CD1c-positive myeloid dendritic cell (primary cell): ENCODE measurements at regions not wholly inside any gene's neighbourhood (a gene's known extent, or its start where the extent isn't known, plus 50 kb on each side); places are given as distances from the start of the nearest gene placed in this dataset.

Experiments
- DNase-seq: peaks from one replicate; pipeline ENCODE4 v3.0.0-alpha.2; 2016; ENCODE audit errors: extremely low spot score

GRCh38 chr22:49436056-49436455 is 391.6 kb downstream of the BRD1 start:
- DNase-seq, result no peak

DNA sequence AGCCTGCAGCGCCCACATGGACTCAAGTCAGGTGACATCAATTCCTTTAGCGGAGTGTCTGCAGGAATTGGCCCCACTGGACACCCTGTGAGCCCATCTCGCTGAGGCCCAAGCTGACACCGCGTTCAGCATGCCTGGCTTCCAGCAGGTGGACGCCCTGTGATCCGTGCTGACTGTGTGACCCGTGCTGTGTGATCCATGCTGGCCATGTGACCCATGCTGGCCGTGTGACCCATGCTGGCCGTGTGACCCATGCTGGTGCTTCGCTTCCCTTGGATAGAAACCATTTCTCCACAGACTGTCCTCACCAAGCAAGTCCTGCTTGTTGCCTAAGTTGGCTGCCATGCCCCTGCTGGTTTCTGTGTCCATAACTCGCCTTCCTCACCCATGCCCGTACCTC is 392.1 kb downstream of the BRD1 start:
- no peak for DNase-seq

DNA sequence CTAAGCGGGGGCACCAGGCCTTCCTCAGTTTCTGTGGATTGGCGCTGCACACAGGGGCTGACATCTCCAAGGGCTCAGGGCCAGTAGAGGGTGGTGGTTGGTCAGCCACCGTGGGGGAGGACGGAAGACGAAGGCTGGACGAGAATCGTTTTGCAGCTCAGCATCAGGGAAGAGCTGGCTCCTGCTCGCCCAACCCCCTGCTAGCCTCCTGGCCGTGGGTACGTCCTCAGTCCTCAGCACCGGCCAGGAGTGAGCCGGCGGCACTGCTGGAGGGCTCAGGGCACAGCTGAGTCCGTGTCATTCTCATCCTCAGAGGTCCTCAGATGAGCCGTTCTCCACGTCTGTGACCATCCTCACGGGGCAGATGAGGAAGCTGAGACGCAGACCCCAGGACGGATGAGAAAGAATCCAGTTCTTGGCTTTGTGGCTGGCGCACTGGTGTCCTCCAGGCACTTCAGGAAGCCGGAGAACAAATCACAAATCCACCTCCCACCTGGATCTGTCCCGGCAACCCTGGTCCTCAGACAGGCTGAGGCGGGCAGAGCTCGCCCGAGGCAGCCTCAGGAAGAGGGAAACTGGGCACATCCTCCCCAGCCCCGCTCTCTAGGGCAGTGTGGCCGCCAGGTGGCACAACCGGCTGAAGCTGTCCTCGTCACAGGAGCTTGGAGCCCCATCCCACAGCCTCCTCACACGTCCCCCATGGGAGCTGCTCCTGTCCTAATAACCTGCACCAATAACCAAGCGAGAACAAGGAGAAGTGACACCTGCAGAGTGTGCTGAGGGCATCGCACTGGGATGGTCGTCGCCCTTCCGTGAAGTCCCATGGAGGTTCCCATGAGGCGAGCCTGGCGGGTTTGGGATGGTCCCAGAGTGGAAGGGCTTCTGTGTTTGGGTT is 393.7 kb downstream of the BRD1 start:
- no peak for DNase-seq

DNA sequence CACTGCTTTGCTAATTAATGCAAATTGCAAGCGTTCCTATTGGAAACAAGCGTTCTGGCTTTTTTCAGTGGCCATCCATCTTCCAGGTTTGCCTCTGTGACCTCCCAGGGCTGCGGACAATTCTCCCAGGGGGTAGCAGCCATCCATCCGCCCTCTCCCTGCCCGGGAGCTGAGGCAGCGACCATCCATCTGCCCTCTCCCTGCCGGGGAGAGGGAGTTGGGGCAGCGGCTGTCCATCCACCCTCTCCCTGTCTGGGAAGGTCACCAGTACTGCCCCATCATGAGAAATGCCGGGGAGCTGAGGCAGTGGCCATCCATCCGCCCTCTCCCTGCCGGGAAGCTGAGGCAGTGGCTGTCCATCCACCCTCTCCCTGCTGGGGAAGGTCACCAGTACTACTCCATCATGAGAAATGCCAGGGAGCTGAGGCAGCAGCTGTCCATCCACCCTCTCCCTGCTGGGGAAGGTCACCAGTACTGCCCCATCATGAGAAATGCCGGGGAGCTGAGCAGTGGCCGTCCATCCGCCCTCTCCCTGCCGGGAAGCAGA is 394.7 kb downstream of the BRD1 start:
- no peak for DNase-seq

DNA sequence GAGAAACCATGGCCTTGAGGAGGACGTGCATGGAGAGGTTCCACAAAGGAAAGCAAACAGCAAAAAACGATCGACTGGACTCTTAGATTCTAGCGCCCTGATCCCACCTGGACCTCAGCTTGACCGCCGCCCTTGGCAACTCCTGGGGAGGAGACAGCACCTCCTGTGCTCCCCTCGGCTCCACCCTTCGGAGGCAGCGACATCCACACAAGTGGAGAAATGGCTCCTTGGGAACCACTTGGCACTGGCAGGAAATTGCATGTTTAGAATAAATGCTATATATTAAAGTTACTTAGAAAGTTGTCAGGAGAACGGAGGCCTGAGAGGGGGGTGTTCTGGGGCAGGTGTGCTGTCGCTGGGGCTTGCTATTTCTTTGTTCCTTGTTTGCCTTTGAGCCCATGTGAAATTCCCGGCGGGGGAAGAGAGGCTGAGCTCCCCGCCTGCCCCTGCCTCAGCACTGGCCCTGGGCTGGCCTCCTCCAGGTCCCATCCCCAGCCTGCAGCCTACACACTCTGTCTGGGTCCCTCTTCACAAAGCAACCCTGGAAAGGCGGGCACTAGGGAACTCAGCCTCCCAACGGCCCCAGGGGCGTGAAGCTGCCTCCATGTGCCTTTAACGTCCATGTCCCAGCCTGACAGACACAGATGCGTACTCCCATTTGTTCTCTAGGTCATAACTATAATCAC is 395.3 kb downstream of the BRD1 start:
- DNase-seq, result no peak

DNA sequence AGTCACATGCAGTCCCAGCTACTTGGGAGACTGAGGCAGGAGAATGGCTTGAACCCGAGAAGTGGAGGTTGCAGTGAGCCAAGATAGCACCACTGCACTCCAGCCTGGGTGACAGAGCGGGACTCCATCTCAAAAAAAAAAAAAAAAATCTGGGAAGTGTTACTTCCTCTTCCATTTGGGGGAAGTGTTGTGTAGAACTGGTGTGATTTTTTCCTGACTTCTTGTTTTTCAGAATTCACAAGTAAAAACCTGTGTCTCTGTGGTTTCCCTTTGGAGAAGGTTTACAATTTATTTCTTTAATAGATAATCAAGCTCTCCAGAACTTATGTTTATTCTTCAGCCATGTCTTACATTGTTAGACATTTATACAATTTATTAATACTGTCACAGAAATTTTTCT is 396.1 kb downstream of the BRD1 start:
- DNase-seq, result peak; percentile 67

DNA sequence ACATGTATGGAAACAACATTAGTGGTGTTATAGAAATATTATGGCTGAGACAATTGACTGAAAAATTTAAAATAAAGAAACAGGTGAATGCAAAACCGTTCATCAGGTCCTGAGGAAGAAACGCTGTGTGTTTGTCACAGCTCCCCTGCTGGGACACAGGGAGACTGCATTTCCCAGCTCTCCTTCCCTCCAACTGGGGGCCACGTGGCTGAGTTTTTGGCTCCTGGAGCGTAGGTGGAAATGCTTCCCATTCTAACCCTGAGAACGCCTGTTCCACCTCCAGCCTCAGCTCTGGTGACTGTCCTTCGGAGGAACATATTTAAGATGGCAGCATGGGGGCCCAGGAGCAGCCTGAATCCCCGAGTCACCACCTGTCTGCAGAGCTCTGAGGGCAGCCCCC is 398.6 kb downstream of the BRD1 start:
- DNase-seq, result no peak

DNA sequence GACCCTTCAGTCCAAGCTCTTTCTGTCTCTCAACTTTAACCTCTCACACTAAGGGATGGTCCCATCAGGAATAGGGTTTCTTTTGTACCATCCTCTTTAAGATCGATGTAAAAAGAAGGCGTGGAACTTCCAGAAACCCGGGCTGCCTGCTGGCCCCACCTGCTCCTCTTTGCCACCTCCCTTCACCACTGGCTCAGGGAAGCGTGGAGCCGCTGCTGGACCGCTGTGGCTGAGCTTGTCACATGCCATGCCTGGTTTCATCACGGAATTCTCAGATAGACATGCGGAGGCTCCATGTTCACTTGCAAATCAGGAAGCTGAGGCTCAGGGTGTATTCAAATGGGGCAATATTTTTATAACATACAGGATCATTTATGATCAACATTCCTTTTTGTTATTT is 399.7 kb downstream of the BRD1 start:
- no peak for DNase-seq

GRCh38 chr22:49427341-49427740 is 400.3 kb downstream of the BRD1 start:
- no peak for DNase-seq

- no peak for DNase-seq
Observed at GRCh38 chr22:49426618-49427266, 400.9 kb downstream of the BRD1 start.

DNA sequence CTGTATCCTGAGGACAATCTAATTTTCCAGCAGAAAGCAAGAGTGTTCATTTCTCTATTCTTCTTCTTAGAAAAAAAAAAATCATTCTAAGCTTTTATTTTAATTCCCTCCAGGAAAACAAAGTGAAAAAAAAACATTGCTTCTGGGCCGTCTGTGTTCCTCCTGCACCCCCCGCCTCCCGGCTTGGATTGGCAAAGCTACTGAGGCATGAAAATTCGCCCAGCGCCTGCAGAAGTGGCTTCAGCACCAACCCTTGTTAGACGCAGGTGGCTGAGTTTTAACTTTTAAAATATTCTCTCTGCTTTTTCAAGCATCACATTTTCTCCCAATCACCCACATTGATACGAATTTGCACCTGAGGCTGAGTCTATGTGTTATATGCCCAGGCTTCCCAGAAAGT is 401.6 kb downstream of the BRD1 start:
- no peak for DNase-seq

DNA sequence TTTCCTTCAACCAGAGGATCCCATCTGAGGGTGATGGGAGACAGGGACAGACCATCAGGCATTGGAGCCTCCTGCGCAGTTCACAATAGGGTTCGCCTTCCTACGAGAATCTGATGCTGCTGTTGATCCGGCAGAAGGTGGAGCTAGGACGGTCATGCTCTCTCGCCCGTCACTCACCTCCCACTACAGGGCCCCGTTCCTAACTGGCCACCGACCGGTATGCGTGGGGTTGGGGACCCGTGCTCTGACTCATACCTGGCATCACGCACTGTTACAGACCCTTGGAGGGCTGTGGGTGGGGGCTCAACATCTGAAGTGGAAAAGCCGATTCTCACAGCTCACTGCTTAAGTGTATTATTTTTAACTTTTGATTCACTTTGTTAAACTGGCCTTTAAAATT is 402.3 kb downstream of the BRD1 start:
- DNase-seq, result no peak

- DNase-seq, result no peak
Observed at GRCh38 chr22:49424893-49425270, 402.8 kb downstream of the BRD1 start.

- DNase-seq, result no peak
Observed at GRCh38 chr22:49423125-49423650, 404.5 kb downstream of the BRD1 start.

DNA sequence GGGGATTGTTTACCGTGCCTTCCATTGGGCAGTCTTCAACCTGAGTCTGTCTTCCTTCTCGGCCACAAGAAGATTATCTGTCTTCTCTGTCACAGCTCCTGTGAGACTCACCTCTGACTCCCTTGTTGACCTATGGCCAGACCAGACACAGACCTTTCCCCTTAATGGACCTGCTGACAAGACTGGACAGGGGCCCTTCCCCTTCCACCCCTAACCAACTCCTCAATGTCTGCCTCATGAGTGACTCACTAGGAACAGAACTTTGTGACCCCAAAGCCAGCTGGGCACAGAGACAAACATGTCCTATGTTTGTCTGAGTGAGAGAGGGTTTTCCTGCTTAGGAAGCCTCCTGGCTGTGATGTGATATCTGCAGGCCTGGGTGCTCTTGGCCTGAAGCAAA is 405.0 kb downstream of the BRD1 start:
- no peak for DNase-seq

GRCh38 chr22:49420651-49421050 is 407.0 kb downstream of the BRD1 start:
- no peak for DNase-seq

DNA sequence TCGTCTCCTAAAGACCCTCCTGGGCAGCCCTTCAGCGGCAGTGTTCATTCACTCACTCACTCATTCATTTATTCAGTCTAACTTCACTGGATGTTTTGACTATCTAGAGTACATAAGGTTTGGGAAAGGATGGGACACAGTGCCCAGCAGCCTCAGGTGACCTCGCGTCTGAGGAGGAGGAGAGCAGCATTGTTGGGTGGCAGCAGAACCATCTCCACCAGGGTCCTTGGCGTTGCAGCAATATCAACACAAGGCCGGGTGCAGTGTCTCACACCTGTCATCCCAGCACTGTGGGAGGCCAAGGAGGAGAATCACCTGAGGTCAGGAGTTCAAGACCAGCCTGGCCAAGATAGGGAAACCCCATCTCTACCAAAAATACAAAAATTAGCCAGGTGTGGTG is 408.0 kb downstream of the BRD1 start:
- no peak for DNase-seq

DNA sequence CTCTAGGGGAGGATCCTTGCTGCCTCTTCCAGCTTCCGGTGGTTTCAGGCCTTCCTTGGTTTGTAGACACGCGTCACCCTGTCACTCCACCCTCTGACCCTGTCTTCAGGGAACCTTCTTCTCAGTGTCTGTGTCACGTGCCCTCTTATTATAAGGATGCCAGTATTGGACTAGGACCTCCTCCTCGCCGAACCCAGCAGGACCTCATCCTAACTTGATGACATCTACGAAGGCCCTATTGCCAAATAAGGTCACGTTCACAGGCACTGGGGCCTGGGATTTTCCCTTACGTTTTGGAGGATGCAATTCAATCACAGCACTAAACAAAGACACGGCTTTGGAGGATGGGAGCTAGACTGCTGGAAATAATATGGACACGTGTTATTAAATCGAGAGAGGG is 408.7 kb downstream of the BRD1 start:
- no peak for DNase-seq

- no peak for DNase-seq
Observed at GRCh38 chr22:49418341-49418894, 409.3 kb downstream of the BRD1 start.

- DNase-seq, result no peak
Observed at GRCh38 chr22:49417833-49418232, 409.8 kb downstream of the BRD1 start.

GRCh38 chr22:49417326-49417725 is 410.3 kb downstream of the BRD1 start:
- DNase-seq, result no peak
